ENCODE measurements at regions not wholly inside any gene's neighbourhood (a gene's known extent, or its start where the extent isn't known, plus 50 kb on each side); places are given as distances from the start of the nearest gene placed in this dataset.

DNA sequence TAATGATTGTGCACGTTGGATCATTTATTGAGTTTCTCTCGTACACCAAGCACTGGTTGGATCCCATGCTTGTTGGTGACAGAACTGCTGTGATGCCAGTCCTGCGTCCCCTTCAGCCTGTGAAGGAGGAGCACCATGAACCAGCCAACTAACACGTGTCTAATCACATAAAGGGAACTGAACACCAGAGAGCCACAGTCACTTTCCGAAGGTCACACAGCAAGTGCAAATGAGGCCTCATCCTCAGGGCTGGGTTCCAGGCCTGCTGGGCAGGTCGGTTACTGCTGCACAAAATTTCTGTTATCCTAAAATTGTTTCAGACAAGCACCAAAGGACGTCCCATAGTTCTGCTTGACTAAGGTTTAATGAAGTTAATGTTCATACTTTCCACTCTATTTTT is 332.0 kb upstream of the ZNF32 start:
- Histone ChIP-seq H3K36me3 (ENCODE audit: control insufficient read depth in 4 of 4, insufficient read depth in 3 of 4, low read depth in 1 of 4, low read length in 3 of 4) (no peaks in the 10 kb centered on the region), H3K4me3 (ENCODE audit: low read depth in 1 of 3, low read length in 3 of 3) (no peak overlapping the region), H3K4me1 (ENCODE audit: control insufficient read depth in 4 of 4, insufficient read depth in 4 of 4, low read length in 3 of 4) (no peaks in the 10 kb centered on the region), H3K9ac (ENCODE audit: low read depth in 1 of 2, low read length in 2 of 2) (no peak overlapping the region), H3K27ac (ENCODE audit: low read depth in 1 of 2, low read length in 2 of 2) (no peak overlapping the region), H3K27me3 (ENCODE audit: control insufficient read depth in 4 of 4, insufficient read depth in 4 of 4, low read length in 3 of 4) (no peaks in the 10 kb centered on the region), H3K9me3 (ENCODE audit: control insufficient read depth in 4 of 4, low read length in 3 of 4) (no peaks in the 10 kb centered on the region)
- TF ChIP-seq RXRA (IDR thresholded peaks at IDR 0.05) (no peak), GABPA (IDR thresholded peaks at IDR 0.05 in 1 of 2, conservative IDR thresholded peaks at IDR 0.05 in 1 of 2) (no peak), FOXA2 (IDR thresholded peaks at IDR 0.05) (no peak)
- TF ChIP-seq, protein P1, sequence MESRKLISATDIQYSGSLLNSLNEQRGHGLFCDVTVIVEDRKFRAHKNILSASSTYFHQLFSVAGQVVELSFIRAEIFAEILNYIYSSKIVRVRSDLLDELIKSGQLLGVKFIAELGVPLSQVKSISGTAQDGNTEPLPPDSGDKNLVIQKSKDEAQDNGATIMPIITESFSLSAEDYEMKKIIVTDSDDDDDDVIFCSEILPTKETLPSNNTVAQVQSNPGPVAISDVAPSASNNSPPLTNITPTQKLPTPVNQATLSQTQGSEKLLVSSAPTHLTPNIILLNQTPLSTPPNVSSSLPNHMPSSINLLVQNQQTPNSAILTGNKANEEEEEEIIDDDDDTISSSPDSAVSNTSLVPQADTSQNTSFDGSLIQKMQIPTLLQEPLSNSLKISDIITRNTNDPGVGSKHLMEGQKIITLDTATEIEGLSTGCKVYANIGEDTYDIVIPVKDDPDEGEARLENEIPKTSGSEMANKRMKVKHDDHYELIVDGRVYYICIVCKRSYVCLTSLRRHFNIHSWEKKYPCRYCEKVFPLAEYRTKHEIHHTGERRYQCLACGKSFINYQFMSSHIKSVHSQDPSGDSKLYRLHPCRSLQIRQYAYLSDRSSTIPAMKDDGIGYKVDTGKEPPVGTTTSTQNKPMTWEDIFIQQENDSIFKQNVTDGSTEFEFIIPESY (IDR thresholded peaks at IDR 0.05): no peak
- TF ChIP-seq, protein P2, sequence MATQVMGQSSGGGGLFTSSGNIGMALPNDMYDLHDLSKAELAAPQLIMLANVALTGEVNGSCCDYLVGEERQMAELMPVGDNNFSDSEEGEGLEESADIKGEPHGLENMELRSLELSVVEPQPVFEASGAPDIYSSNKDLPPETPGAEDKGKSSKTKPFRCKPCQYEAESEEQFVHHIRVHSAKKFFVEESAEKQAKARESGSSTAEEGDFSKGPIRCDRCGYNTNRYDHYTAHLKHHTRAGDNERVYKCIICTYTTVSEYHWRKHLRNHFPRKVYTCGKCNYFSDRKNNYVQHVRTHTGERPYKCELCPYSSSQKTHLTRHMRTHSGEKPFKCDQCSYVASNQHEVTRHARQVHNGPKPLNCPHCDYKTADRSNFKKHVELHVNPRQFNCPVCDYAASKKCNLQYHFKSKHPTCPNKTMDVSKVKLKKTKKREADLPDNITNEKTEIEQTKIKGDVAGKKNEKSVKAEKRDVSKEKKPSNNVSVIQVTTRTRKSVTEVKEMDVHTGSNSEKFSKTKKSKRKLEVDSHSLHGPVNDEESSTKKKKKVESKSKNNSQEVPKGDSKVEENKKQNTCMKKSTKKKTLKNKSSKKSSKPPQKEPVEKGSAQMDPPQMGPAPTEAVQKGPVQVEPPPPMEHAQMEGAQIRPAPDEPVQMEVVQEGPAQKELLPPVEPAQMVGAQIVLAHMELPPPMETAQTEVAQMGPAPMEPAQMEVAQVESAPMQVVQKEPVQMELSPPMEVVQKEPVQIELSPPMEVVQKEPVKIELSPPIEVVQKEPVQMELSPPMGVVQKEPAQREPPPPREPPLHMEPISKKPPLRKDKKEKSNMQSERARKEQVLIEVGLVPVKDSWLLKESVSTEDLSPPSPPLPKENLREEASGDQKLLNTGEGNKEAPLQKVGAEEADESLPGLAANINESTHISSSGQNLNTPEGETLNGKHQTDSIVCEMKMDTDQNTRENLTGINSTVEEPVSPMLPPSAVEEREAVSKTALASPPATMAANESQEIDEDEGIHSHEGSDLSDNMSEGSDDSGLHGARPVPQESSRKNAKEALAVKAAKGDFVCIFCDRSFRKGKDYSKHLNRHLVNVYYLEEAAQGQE (IDR thresholded peaks at IDR 0.05): no peak
- TF ChIP-seq, protein P3, sequence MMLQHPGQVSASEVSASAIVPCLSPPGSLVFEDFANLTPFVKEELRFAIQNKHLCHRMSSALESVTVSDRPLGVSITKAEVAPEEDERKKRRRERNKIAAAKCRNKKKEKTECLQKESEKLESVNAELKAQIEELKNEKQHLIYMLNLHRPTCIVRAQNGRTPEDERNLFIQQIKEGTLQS (IDR thresholded peaks at IDR 0.05): no peak
- 82% methylated on average over 7 of the region's 7 CpGs for WGBS
- no peak for DNase-seq (ENCODE audit: low spot score)

DNA sequence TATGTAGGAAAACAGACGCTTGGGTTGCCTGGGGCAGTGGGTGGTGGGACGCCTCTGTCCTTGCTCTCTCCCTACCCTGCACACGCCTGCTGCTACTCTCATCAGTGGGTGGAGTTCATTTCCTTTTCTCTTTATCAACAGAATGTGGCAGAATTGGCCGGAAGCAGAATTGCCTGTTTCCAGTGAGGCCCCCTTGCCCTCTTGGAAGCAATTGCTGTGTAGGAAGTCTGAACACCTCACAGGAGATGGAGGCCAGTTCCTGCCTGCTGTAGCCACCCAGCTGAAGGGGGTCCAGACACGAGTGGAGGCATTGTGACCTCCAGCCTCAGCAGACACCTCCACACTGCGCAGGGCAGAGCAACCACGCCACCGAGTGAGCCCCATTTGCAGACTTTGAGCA is 331.6 kb upstream of the ZNF32 start:
- Histone ChIP-seq H3K9me3 (ENCODE audit: control insufficient read depth in 4 of 4, low read length in 3 of 4) (no peaks in the 10 kb centered on the region), H3K36me3 (ENCODE audit: control insufficient read depth in 4 of 4, insufficient read depth in 3 of 4, low read depth in 1 of 4, low read length in 3 of 4) (no peaks in the 10 kb centered on the region), H3K4me3 (ENCODE audit: low read depth in 1 of 3, low read length in 3 of 3) (no peak overlapping the region), H3K4me1 (ENCODE audit: control insufficient read depth in 4 of 4, insufficient read depth in 4 of 4, low read length in 3 of 4) (no peaks in the 10 kb centered on the region), H3K27ac (ENCODE audit: low read depth in 1 of 2, low read length in 2 of 2) (no peak overlapping the region), H3K9ac (ENCODE audit: low read depth in 1 of 2, low read length in 2 of 2) (no peak overlapping the region), H3K27me3 (ENCODE audit: control insufficient read depth in 4 of 4, insufficient read depth in 4 of 4, low read length in 3 of 4) (no peaks in the 10 kb centered on the region)
- TF ChIP-seq SP1 (IDR thresholded peaks at IDR 0.05) (no peak), RXRA (IDR thresholded peaks at IDR 0.05) (no peak), JUND (IDR thresholded peaks at IDR 0.05) (no peak), TAF1 (conservative IDR thresholded peaks at IDR 0.05) (no peak), FOXA2 (IDR thresholded peaks at IDR 0.05) (no peak), NR2F2 (IDR thresholded peaks at IDR 0.05) (peak; percentile 35), EGR1 (IDR thresholded peaks at IDR 0.05; ENCODE audit: low read depth in 2 of 2) (no peak), HNF4A (conservative IDR thresholded peaks at IDR 0.05) (no peak)
- TF ChIP-seq, protein P2 (IDR thresholded peaks at IDR 0.05): no peak
- WGBS: 73% methylated on average over 8 of the region's 8 CpGs
- DNase-seq (ENCODE audit: low spot score): no peak

All from liver (tissue), 7 donors.